ENCODE measurements at regions not wholly inside any gene's neighbourhood (a gene's known extent, or its start where the extent isn't known, plus 50 kb on each side); places are given as distances from the start of the nearest gene placed in this dataset.

DNA sequence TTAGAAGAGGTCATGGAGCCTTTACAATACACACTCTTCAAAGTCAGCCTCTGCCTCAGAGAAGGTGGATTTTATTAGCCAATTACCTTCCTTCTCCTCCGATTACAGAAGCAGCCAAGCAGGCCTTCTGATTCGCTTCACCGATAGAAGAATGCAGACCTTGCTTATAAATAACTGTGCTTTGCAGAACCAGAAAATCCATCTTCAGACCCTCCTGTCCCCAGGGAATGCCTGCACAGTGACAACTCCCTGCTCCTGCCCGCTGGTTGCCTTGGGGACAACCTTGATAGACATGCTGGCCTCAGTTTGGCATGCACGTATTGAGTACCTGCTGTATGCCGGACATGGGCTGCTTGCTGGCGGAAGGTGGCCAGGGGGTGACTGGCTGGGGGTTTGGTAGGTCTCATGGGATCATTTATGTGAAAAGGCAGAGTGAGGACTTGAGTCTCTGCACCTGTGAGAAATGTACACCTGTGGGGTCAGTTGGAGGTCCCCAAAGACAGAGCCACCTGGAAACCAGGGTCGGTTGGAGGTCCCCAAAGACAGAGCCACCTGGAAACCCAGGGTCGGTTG is 1238.7 kb downstream of the BRD1 start:
- TF ChIP-seq, protein P1, sequence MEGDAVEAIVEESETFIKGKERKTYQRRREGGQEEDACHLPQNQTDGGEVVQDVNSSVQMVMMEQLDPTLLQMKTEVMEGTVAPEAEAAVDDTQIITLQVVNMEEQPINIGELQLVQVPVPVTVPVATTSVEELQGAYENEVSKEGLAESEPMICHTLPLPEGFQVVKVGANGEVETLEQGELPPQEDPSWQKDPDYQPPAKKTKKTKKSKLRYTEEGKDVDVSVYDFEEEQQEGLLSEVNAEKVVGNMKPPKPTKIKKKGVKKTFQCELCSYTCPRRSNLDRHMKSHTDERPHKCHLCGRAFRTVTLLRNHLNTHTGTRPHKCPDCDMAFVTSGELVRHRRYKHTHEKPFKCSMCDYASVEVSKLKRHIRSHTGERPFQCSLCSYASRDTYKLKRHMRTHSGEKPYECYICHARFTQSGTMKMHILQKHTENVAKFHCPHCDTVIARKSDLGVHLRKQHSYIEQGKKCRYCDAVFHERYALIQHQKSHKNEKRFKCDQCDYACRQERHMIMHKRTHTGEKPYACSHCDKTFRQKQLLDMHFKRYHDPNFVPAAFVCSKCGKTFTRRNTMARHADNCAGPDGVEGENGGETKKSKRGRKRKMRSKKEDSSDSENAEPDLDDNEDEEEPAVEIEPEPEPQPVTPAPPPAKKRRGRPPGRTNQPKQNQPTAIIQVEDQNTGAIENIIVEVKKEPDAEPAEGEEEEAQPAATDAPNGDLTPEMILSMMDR (conservative IDR thresholded peaks at IDR 0.05; ENCODE audit: low read length): no peak
- TF ChIP-seq EZH2phosphoT487 (IDR thresholded peaks at IDR 0.05; ENCODE audit: borderline replicate concordance): no peak
